GM18519 (cell line): ENCODE measurements at regions not wholly inside any gene's neighbourhood (a gene's known extent, or its start where the extent isn't known, plus 50 kb on each side); places are given as distances from the start of the nearest gene placed in this dataset.
"Not testable (repeated sequence)": the region's sequence is repeated elsewhere in the genome, so short reads cannot be mapped to it uniquely, and the experiment has no call there.

ENCODE experiments used
- ATAC-seq: cut with Tn5 transposase; IDR thresholded peaks from one replicate; pipeline ENCODE4 v1.9.1; 2021; ENCODE audit warnings: mild to moderate bottlenecking, moderate library complexity; ENCODE audit not compliant: unreplicated experiment, low FRiP score

DNA sequence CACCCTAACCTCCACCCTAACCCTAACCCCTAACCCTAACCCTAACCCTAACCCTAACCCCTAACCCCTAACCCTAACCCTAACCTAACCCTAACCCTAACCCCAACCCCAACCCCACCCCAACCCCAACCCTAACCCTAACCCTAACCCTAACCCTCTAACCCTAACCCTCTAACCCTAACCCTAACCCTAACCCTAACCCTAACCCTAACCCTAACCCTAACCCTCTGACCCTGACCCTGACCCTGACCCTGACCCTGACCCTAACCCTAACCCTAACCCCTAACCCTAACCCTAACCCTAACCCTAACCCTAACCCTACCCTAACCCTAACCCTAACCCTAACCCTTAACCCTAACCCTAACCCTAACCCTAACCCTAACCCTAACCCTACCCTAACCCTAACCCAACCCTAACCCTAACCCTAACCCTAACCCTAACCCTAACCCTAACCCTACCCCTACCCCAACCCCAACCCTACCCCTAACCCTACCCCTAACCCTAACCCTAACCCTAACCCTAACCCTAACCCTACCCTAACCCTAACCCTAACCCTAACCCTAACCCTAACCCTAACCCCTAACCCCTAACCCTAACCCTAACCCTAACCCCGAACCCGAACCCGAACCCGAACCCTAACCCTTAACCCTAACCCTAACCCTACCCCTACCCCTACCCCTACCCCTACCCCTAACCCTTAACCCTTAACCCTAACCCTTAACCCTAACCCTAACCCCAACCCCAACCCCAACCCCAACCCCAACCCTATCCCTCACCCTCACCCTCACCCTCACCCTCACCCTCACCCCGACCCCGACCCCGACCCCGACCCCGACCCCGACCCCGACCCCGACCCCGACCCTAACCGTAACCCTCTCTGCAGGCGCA is 186.2 kb upstream of the CHL1 start:
- not testable (repeated sequence) for ATAC-seq

DNA sequence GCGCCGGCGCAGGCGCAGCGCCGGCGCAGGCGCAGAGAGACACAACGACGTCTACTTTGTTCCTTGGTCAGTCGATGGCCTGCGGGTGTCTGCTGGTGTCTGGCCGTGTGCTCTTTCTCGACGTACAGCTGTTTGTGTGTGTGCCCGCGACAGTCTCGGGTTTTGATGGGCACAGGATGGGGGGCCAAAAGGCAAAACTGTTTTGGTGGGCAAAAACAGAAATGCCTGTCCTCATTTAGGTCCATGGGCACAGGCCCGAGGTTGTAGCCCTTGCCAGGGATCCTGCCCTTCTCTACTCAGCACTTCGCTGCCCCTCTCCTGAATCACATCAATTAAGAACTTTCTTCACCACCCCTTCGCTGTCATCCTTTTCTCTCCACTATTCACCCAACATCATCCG is 184.8 kb upstream of the CHL1 start:
- ATAC-seq: no peak

DNA sequence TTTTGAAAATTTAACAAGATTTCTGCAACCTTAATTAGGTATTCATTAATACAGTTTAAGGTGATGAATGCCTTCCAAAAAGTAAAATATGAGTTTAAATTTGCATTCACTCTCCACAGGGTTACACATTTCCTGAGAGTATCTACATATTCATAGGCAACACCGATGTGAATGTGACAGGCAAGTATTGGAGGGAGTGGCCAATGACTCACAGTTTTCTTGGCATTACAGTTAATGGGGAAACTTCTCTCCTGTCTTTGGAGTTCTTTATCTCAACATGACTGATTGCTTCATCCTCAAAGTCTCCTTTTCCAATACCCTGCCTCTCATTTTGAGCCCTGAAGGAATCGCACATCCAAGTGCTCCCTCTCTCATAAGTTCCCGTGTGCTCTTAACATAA is 181.9 kb upstream of the CHL1 start:
- no peak for ATAC-seq

DNA sequence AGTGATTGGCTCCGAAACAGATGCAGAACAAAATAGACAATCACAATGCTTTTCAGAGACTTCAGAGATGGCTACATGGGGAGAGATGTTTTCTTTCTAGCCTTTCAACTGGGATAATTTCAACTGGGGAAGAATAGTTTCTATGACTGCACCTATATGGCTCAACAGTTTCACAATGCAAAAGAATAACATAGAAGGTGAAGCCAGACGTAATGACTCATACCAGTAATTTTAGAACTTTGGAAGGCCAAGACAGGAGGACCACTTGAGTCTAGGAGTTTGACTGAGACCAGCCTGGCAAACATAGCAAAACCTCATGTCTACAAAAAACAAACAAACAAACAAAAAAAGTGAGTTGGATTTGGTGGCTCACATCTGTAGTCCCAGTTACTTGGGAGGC is 180.2 kb upstream of the CHL1 start:
- no peak for ATAC-seq

DNA sequence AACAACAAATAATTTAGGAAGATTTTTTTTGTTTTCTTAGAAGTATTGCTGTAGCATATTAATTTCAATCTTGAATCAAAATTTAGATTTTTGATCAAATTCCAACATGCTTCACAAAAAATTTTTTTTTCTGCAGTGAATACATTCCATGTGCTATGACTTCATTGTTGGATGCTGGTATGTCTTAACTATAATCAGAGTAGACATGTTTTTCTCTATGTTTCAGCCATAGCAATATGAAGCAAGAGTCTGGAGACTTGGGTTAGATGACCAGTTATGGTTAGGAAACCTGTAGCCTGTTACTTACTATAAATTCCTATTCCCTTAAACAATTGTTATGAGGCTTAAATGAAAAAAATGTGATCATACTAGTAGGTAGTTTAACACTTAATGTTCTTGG is 176.1 kb upstream of the CHL1 start:
- ATAC-seq: no peak

DNA sequence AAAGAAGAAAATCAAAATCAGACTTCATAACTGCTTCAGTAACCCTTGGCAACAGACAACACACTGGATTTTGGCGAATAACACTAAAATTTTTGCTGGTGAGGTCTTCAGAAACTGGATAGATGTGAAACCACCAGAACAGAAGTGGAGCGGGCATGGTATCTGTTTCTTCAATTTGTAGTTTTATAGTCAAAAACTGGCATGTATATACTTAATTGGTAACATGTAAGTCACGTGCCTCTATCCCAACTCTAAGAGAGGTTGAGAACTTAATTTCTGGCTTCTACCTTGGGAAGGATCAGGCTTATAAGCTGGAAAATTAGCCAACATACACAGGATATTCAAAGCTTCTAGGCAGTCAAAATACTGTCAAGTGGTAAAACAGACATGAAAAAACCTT is 172.6 kb upstream of the CHL1 start:
- no peak for ATAC-seq

DNA sequence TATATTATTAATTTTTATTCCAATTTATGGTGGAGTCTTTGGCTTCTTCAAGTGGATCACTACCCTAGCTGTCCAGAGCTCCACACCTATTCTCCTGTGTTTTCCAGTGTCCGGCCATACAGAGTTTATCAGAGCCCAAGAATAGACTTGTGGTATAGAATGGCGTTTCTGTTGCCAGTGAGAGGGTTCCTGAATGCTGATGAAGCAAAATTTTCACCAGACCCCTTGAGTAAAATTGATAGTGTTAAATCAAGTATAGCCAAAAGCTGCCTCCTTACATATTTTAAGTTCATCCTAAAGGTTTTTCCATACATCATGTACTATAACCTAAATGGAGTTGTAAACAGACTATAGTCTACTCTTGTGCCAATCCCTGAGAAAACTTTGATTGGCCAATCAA is 171.5 kb upstream of the CHL1 start:
- no peak for ATAC-seq

DNA sequence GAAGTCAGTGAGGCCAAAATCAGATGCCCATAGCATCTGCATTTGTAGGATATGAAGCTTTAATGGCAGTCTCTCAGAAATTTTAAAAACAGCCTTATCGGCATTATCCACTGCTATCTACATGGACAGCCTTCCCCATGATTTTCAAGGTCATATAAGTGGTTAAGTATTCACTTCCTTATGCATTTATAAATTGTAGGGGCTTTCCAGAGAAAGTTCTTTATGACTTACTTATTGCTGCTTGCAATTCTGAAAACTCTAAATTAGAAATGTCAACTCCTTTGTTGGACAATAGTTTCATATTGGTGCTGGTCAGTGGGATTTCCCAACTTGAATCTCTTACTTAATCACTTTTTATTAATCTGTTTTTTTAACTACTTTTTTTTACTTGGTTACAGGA is 160.6 kb upstream of the CHL1 start:
- not testable (repeated sequence) for ATAC-seq

DNA sequence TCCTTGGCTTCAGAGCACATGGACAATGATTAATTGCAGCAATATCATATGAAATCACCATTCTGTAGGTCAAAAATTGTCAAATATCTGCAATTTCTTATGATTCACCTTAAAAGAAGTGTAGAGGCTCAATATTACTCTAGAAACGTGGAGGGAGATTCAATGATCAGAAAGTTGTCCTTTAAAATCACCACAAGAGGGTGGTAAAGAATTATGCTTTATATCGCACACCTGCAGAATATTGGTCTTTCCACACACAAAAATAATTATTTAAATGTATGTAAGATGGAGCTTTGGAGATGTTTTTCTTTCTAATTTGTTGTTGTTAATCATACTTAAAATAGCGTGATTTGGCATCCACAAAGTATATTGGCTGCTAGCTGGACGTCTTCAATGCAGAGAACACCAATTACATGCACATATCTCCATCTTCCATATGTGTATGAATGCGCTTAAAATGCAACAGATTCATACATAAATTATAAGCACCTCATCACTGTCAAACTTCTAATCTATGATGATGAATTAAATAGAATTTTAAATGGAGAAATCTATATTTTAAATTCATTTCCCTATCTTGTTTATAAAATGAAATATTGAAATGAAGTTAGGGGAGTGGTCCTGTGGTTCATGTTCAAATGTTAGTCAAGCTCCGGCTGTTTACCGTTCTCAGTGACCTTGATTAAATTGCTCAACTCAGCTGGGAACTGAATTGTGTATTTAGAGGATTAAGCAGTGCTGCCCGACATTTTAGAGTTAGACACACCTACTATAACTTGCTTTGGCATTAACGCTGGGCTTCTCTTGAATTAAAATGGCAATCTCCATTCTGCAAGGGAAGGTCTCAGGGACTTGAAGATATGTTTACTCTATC is 153.5 kb upstream of the CHL1 start:
- ATAC-seq: not testable (repeated sequence)

DNA sequence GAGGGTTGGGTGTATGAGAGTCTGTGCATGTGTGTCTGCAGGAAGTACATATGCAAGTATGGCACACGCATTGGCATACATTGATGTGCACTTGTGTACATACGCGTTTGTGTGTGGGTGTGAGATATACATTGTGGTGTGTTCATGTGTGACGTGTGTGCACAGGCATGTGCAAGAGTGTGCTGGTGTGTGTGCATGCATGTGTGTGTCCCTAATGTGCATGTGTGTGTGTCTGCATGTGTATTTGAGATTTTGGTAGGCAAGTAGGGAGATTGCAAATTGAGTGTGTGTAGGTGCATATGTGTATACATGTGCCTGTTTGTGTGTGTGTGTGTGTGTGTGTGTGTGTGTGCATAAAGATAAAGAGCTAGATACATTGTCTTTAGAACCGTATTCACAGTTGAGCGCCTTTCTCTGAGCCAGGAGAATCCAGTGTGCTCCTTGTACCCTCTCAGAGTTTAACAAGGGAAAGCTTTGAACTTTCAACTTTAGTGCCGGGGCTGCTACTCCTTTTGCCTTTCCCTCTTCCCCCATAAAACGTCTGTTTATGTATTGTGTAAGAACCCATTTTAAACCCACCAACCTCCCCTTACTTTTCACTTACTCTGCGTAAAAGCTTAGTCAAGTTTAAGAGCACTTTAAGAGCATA is 152.4 kb upstream of the CHL1 start:
- no peak for ATAC-seq

DNA sequence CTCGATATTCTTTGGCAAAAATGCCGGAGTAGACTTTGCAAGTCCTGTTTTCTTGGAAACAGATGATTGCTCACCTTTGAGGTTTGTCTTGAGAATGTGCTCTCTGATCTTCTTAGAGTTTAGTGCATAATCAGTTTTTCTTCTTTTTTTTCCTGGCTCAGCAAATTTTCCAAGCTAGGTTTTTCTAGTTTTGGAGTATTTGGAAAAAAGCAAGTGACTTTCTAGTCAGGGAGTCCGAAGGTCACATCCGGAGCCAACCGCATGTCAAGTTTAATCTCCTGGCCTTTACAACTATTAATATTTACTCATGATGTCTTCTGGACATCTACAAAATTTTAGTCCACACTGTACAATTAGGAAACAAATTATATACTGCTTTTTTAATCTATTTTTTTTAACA is 151.6 kb upstream of the CHL1 start:
- not testable (repeated sequence) for ATAC-seq

DNA sequence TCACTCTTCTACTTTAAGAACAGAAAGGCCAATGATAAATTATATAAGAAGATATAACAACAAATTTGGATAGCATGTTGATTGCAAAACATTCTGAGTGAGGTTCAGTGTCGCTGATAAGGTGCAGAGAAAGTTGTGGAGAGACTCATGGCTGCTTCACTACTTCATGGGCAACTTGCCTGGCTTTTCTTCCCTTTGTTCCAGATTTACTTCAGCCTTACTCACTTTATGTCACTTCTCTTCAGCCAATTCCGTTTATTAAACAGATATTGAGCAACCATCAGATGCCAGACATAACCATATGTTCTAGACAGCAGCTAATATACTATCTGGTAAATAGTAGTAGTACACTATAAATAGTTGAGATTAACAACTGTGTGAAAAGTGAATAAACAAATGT is 150.0 kb upstream of the CHL1 start:
- no peak for ATAC-seq

DNA sequence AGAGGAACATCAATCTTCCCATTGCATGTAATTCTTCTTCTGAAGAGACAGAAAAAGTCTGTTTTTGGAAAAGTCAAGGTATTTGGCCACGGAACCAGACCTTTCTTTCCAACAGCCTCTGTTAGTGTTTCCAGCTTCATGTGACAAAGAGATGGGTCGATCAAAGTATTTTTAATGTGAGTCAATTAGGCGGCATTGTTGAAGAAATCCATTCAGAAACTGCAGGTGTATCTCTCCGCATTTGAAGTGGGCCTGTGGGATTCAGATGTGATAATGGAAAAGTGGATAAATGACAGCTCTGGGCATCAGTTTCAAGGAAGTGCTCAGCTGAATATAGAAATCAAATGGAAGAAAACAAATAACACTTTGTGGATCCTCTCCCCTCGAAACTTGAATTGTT is 143.1 kb upstream of the CHL1 start:
- ATAC-seq: not testable (repeated sequence)

DNA sequence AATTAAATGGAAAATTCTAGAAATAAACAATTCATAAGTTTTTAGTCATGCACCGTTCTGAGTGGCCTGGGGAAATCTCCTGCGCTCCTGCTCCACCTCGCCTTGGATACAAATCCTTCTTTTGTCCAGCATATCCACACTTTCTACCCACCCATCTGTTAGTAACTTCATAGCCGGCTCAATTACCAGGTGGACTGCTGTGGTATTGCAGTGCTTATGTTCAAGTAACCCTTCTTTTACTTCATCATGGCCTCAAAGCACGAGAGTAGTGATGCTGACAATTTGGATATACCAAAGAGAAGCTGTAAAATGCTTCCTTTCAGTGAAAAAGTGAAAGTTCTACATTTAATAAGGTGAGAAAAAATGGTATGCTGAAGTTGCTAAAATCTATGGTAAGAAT is 142.3 kb upstream of the CHL1 start:
- ATAC-seq: no peak

DNA sequence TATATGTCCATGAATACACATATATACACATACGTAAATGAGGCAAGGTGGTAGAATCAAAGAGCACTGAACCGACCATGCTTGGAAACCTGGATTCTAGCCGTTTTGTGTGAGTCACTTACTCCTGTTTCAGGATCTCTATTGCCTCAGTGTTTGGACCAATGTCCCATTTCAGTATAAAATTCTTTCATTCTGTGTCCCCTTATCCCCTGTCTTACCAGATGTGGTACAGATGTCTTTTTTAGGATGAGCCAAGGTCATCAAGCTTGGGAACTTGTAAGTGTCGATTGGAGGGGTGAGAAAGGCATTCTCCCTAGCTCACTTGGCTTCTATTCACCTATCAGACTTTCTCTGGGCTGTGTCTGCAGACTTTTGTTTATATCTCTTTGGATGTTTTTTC is 139.9 kb upstream of the CHL1 start:
- no peak for ATAC-seq

DNA sequence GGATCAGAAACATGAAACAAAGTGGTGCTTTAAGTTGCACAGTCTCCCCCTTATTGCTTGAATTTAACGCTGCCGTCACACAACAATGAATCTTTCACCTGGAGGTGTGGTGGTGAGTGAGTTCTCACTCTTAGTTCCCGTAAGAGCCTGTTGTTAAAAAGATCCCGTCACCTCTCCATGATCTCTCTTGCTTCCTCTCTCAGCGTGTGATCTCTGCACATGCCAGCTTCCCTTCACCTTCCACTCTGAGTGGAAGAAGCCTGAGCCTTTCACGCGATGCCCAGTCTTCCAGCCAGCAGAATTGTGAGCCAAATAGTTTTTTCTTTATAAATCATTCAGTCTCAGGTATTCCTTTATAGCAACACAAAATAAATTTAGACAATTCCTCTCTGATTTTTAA is 136.7 kb upstream of the CHL1 start:
- no peak for ATAC-seq

DNA sequence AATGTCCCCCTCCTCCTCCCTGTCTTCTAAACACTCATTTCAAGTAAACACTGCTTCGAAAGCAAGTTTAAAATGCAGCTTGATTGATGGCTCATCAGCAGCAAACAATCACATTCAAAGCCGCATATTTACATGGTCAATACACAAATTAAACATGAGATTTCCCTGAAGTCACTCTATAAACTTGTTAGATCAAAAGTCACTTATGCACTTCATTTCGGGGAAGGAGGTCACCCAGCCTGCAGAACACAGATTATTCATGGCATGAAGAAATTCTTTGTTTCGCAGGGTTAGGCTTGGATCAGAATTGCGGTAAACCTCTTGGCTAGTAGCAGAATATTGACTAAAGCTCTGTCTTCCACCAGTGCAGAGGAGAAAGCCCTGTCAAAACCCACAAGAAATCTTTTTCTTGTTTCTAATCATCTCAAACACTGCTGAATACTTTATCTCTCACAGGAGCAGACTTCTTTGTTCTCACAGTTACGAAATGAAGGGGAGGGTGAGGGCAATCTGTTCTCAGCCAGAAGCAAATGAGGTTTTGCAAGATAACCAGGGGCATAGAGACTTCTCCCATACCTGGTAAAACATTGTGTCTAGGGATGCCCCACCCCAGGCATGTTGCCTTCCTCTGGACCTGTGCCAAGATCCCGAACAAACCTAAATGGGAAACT is 133.3 kb upstream of the CHL1 start:
- no peak for ATAC-seq

DNA sequence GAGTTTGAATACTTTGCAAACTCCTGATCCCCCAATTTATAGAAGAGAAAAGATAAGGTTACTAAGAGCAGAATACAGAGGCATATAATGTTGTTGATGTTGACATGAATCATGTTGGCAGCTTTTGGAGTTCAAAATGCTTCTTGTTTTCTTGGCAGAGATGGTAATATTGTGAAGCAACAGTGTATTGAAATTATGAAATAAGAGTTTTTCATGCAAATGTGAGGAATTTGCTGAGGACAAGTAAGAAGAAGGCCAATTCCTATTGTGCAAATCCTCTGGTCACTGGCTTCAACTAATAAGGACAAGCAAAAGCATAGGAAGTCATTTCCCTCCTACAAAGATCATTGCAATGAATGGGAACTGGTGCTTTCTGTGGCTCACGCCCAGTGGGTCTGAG is 126.9 kb upstream of the CHL1 start:
- ATAC-seq: no peak

DNA sequence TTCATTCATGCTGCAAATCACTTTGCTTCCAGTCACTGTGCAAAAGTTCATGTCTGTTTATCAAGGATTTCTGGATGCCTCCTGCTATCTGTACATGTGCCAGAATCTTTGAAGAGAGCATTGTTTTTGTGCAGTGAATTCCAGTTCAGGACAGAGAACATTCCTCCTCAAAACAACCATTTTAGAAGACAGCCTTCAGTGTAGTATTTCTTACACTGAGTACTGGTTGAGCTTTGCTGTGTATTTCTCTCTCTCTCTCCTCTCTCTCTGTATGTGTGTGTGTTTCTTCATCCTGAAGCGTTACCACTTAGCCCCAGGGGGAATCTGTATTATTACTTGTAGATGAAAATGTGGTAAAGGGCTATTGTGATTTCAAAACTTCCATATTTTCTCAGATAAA is 123.8 kb upstream of the CHL1 start:
- no peak for ATAC-seq

DNA sequence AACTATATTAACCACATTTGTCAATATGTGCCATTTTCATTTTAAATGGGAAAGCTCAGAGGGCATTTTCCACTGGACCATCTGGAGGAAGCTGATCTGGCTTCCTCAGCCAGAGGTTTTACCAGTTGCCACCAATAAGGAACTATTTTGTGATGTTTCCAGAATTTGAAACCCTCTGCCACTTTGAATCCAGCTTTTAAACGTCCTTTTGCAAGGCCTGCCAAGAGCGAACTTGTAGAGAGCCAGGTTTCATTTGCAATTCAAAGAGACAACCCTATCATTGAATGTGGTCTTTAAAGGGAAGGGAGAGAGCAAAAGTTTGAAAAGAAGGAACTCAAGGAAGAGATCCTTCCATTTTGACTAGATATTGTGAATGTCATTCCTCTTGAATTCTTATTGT is 123.3 kb upstream of the CHL1 start:
- no peak for ATAC-seq
